ENCODE measurements at regions not wholly inside any gene's neighbourhood (a gene's known extent, or its start where the extent isn't known, plus 50 kb on each side); places are given as distances from the start of the nearest gene placed in this dataset.

DNA sequence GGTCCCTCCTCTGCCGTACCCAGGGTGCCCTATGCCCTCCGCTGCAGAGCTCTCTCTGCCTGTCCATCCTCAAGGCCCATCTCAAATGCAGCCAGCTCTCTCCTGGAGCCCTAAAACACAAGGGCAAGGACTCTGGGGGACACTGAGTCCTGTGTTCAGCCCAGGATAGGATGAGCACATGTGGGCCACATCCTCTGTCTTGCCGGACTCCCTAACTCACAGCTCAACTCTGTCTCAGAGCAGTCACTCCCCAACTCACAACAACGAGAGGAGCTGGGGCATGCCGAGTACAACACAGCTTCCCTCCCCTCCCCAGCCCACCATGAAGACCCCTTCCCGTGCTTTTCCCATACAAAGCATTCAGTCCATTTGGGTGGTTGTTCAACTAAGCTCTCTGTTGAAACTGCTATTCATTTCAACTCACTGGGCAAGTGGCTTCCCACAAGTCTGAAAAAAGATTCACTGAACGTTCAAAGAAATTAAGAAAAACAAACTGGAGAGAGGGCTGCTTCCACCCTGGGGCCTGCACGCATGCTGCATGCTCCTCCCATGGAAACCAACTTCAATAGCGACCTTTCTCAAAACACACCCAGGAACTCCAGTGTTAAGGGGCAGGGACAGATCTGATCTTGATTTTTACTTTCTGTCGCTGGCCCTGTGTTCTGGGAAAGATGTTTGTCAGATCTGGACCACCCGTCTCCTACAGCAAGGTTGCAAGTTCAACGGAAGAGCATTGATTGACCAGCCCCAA is 124.3 kb upstream of the IGF1R start:
- H3K27ac ChIP-seq: no peak overlapping the region
- no peak overlapping the region for H3K9ac ChIP-seq
- no peaks in the 10 kb centered on the region for H3K27me3 ChIP-seq (ENCODE audit: control insufficient read depth, insufficient read depth, low read length)
- H3K9me3 ChIP-seq (ENCODE audit: control insufficient read depth, low read length): no peaks in the 10 kb centered on the region
- TF ChIP-seq, protein P1, sequence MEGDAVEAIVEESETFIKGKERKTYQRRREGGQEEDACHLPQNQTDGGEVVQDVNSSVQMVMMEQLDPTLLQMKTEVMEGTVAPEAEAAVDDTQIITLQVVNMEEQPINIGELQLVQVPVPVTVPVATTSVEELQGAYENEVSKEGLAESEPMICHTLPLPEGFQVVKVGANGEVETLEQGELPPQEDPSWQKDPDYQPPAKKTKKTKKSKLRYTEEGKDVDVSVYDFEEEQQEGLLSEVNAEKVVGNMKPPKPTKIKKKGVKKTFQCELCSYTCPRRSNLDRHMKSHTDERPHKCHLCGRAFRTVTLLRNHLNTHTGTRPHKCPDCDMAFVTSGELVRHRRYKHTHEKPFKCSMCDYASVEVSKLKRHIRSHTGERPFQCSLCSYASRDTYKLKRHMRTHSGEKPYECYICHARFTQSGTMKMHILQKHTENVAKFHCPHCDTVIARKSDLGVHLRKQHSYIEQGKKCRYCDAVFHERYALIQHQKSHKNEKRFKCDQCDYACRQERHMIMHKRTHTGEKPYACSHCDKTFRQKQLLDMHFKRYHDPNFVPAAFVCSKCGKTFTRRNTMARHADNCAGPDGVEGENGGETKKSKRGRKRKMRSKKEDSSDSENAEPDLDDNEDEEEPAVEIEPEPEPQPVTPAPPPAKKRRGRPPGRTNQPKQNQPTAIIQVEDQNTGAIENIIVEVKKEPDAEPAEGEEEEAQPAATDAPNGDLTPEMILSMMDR (IDR thresholded peaks at IDR 0.05): no peak
- H3K4me1 ChIP-seq: no peaks in the 10 kb centered on the region
- no peaks in the 10 kb centered on the region for H3K79me2 ChIP-seq
- H3K36me3 ChIP-seq (ENCODE audit: control insufficient read depth, insufficient read depth, low read length): no peaks in the 10 kb centered on the region
- H2AFZ ChIP-seq: no peak overlapping the region
- no peak overlapping the region for H3K4me3 ChIP-seq (ENCODE audit: low read depth, low read length)
- H3K4me2 ChIP-seq (ENCODE audit: low read length): no peak overlapping the region

DNA sequence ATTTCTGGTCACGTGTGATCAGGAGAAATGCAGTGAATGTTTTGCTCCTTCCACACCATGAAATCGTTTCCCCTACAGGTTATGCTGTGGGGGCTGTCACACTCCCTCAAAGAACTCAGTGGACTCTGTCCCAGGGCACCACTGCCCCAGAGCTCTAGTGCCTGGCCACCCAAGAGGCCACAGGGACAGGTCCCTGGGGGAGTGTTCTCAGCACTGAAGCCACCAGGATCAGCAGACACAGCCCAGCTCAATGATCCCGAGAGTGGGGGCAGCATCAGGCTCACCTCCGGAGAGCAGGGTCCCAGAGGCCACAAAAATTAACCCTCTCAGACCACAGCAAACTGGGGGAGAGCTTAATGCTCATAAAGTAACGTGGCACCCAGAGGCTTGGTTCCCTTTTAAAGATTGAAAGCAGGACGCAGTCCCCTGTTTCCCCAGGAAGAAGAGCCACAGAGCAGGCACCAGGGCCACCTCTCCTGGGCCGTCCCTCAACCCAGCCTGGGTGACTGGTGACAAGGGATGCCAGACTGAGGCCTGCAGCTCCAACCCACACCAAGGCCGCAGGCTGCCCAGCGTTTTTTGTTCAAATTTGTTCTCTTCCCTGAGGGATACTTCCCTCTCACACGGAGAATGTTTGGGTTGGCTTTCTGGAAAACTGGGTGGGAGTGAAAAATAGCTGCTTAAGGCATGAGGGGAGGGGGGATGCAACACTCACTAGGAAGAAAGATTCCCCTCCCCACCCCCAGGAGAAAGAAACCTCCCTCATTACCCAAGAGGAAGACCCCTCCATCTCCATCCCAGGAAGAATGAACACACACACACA is 123.3 kb upstream of the IGF1R start:
- Histone ChIP-seq H3K4me2 (ENCODE audit: low read length) (no peak overlapping the region), H3K4me1 (no peaks in the 10 kb centered on the region), H3K9ac (no peak overlapping the region), H3K79me2 (no peaks in the 10 kb centered on the region), H3K27ac (no peak overlapping the region), H3K27me3 (ENCODE audit: control insufficient read depth, insufficient read depth, low read length) (no peaks in the 10 kb centered on the region), H3K9me3 (ENCODE audit: control insufficient read depth, low read length) (no peaks in the 10 kb centered on the region), H3K4me3 (ENCODE audit: low read depth, low read length) (no peak overlapping the region), H2AFZ (no peak overlapping the region), H3K36me3 (ENCODE audit: control insufficient read depth, insufficient read depth, low read length) (no peaks in the 10 kb centered on the region)
- TF ChIP-seq, protein P1 (IDR thresholded peaks at IDR 0.05): no peak

DNA sequence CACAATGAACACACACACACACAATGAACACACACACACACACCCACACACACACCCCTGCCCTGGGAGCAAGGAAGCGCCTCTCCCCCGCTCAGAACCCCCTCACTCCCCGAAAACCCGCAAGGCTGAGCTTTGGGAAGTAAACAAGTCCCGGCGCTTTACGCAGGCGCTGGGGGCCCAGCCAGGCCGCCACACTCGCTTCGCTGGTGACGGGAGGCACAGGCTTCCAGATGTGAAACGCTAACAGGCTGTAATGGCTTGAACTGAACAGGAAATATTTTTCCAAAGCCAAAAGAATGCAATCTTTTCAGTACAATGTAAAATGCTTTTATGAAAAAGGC is 122.7 kb upstream of the IGF1R start:
- Histone ChIP-seq H3K36me3 (ENCODE audit: control insufficient read depth, insufficient read depth, low read length) (no peaks in the 10 kb centered on the region), H2AFZ (no peak overlapping the region), H3K27me3 (ENCODE audit: control insufficient read depth, insufficient read depth, low read length) (no peaks in the 10 kb centered on the region), H3K4me2 (ENCODE audit: low read length) (no peak overlapping the region), H3K4me1 (no peaks in the 10 kb centered on the region), H3K9me3 (ENCODE audit: control insufficient read depth, low read length) (no peaks in the 10 kb centered on the region), H3K27ac (no peak overlapping the region), H3K9ac (no peak overlapping the region), H3K4me3 (ENCODE audit: low read depth, low read length) (no peak overlapping the region), H3K79me2 (no peaks in the 10 kb centered on the region)
- TF ChIP-seq, protein P1 (IDR thresholded peaks at IDR 0.05): no peak

DNA sequence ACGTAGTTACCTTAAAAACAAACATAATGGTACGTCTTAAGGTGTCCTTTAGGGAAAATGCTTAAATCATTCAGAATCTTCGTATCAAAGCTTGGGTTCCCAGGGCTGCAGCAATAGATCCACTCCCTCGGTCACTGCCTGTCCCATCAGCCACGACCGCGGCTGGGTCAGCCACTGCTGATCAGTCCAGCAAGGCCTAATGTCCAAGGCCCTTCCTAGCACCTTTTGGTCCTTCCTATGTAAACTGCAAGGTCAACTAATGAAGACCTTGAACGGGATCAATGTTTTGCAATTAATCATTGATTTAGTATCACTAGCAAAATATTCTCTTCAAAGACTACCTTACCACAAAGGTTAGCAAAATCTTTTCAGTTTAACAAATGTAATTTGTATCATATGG is 122.2 kb upstream of the IGF1R start:
- Histone ChIP-seq H3K9me3 (ENCODE audit: control insufficient read depth, low read length) (no peaks in the 10 kb centered on the region), H3K36me3 (ENCODE audit: control insufficient read depth, insufficient read depth, low read length) (no peaks in the 10 kb centered on the region), H3K4me3 (ENCODE audit: low read depth, low read length) (no peak overlapping the region), H2AFZ (no peak overlapping the region), H3K4me2 (ENCODE audit: low read length) (no peak overlapping the region), H3K27me3 (ENCODE audit: control insufficient read depth, insufficient read depth, low read length) (no peaks in the 10 kb centered on the region), H3K79me2 (no peaks in the 10 kb centered on the region), H3K9ac (no peak overlapping the region), H3K27ac (no peak overlapping the region), H3K4me1 (no peaks in the 10 kb centered on the region)
- TF ChIP-seq, protein P1 (IDR thresholded peaks at IDR 0.05): no peak

All from parathyroid adenoma (tissue), 2 donors.